Amniotic epithelial cell (primary cell): ENCODE measurements at regions not wholly inside any gene's neighbourhood (a gene's known extent, or its start where the extent isn't known, plus 50 kb on each side); places are given as distances from the start of the nearest gene placed in this dataset.
A peak's percentile ranks its signal among the peaks of the same experiment; 100 is the strongest.
"Not testable (repeated sequence)": the region's sequence is repeated elsewhere in the genome, so short reads cannot be mapped to it uniquely, and the experiment has no call there.

Source experiments
- DNase-seq: peaks from one replicate; pipeline ENCODE4 v3.0.0-alpha.2; 2010; ENCODE audit warnings: low read depth

GRCh38 chr18:59848002-59848401 lies 51.8 kb upstream of the PMAIP1 start:
- no peak for DNase-seq

- not testable (repeated sequence) for DNase-seq
Observed at GRCh38 chr18:59847491-59847846, 52.3 kb upstream of the PMAIP1 start.

GRCh38 chr18:59846814-59847490 lies 52.8 kb upstream of the PMAIP1 start:
- peak; percentile 52 for DNase-seq

- DNase-seq: no peak
Observed at GRCh38 chr18:59842947-59843346, 56.8 kb upstream of the PMAIP1 start.

DNA sequence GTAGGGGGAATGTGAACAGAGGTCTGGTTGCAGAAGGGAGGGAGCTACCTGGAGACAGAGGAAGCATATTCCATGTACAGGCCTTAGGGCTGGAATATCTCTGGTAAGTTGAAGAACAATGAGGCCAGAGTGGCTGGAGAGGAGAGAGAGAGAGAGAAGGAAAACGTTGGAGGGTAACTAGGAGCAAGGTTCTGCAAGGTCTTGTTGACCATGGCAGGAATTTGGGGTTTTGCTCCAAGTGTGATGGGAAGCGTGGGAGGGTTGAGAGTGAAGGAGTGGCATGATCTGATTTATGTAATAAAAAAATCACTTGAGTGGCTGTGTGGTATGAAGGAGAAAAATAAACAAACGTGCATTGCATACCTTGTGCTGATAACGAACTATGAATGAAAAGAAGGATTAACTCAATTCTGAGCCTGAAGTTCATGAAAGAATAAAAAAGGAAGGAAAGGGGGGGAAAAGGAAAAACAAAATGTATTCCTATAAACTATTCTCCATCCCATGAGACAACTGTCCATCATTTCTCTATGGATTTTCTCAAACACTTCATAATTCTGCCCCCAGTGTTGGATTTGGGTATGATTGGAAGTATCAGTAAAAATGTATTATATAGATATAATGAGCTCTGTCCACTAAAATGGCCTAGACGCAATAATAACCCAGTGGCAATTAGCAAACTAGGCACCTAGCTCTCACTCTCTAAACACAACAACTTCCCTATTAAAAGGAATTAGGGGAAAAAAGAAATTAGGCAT lies 59.7 kb upstream of the PMAIP1 start:
- peak; percentile 35 for DNase-seq

GRCh38 chr18:59839246-59839645 lies 60.5 kb upstream of the PMAIP1 start:
- no peak for DNase-seq

- DNase-seq: peak; percentile 54
Observed at GRCh38 chr18:59837586-59837985, 62.2 kb upstream of the PMAIP1 start.

GRCh38 chr18:59835605-59836379 lies 64.0 kb upstream of the PMAIP1 start:
- peak; percentile 46 for DNase-seq

- DNase-seq: no peak
Observed at GRCh38 chr18:59834267-59834666, 65.5 kb upstream of the PMAIP1 start.

DNA sequence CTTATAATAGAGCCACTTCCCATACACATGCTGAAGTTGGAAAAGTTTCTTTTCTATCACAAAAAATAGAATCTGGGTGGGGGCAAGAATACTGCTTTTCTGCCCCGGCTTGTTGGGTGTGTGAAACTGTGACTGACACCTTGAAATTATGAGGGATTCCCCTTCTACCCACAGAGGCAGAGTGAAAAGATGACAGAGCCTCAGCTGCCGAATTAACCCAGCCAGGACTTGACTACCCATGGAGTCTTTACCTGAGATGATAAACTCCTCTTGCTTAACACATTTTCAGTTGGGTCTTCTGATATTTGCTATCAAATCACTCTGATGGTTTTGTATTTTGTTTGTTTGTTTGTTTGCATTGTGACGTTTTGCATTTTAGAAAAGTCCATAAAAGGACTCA lies 66.0 kb upstream of the PMAIP1 start:
- no peak for DNase-seq

DNA sequence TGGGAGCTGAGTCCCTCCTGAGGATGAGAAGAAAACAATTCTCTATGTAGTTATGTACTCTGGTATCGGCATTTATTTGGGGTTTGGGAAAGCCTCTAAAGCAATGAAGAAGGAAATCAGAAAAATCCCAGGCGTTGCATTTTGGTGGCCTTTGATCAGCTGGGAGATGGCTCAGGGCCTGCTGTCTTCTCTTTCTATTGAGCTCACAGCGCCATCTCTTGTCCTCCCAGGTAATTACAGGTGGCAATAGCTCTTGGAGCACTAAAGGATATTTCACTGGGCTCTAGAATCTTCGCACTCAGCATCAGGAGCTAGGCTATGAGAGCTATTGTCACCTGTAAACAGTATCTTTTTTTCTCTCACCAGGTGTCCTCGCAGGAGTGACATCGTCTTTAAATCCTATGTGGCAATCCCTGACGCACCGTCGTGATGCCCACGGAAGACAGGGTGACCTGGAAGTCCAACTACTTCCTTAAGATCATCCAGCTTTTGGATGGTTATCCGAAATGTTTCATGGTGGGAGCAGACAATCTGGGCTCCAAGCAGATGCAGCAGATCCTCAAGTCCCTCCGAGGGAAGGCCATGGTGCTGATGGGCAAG lies 76.1 kb upstream of the PMAIP1 start:
- DNase-seq: peak; percentile 65

- DNase-seq: no peak
Observed at GRCh38 chr18:59822612-59823550, 76.9 kb upstream of the PMAIP1 start.

- peak; percentile 43 for DNase-seq
Observed at GRCh38 chr18:59821983-59822382, 77.8 kb upstream of the PMAIP1 start.

DNA sequence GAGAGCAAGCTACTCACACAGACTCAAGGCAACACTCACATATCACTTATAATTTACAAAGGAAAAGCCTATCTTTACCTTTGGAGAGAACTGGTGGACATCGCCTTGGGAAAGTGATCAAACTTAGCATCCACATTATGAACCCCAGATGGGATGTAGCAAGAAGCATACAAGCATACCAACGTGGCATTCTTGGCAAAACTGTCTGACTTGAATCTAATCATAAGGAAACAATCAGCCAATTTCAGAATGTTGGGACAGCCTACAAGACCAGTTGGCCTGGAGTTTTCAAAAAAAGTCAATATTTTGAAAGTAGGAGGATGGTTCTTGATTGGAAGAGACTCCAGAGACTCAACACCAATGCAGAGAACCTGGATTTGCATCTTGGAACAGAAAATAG lies 79.1 kb upstream of the PMAIP1 start:
- DNase-seq: no peak

DNA sequence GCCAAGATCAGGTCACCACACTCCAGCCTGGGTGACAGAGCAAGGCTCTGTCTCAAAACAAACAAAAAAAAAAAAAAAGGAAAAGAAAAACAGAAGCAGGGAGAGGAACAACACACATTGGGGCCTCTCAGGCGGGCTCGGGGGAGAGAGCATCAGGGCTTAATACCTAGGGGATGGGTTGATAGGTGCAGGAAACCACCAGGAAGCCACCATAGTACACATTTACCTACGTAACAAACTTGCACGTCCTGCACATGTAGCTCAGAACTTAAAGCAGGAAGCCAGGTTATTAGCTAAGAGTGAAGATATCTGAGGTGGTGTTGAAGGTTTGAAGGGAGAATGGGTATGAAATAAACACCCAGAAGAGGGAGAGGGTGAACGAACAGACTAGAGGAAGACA lies 81.0 kb upstream of the PMAIP1 start:
- DNase-seq: no peak

DNA sequence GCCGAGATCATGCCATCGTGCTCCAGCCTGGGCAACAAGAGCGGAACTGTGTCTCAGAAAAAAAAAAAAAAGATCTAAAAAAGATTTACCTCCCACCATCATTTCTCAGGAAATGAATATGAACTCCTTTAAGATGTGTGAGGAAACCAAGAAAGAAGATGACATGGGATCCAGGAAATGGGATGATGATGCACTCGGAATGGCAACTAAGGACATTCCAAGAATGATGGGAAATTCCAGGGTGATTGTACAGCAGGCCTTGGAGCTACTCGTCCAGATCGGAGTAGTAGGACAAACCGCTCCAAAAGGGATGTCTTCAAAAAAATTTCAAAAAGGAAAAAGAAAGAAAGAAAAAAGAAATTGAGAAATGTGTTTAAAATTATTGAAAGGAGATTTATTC lies 84.9 kb upstream of the PMAIP1 start:
- peak; percentile 77 for DNase-seq

- DNase-seq: no peak
Observed at GRCh38 chr18:59813942-59814341, 85.9 kb upstream of the PMAIP1 start.

DNA sequence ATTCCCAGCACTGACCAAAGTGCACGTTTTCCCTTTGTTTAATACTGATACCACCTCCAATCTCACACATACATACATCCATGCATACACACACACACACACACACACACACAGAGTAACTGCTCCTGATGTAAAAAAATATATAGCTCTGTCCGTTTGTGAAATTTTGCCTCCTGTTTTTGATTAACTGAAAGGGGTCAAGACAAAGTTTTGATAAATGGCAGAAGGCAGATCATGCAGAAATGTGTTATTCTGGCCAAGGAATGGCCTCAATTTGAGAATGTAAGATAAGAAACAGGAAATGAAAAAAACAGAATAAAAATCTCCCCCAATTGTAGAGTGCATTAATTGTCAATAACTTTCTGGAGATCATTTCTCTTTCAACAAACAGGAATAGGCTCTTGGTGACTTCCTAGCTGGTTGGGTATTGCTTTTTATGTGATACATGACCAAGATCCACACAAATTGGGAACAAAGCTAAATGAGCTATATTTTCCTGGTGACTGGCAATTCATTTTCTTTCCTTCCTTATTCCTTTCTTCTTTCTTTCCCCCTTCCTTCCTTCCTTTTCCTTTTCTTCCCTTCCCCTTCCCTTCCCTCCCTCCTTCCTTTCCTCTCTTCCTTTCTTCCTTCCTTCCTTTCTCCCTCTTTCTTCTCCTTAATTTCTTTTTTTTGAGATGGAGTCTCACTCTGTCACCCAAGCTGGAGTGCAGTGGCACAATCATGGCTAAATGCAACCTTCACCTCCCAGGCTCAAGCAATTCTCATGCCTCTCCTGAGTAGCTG lies 88.9 kb upstream of the PMAIP1 start:
- DNase-seq: no peak

DNA sequence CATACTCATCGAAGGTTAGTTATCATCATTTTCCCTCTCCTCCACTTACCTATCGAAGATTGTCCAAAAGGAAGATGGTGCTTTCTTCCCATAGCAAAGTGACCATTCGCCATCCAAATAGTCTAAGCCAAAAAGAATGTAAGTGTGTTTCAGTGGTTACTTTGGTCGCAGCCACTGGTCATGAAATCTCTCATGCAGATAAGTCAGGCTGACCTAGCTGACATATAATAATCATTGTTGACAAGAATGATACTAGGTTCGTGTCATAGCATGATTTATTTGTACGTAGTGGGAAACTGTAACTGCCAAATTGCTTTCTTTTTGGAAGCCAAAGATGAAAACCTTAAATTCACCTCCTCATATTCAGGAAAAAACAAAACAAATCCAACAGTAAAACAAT lies 89.6 kb upstream of the PMAIP1 start:
- no peak for DNase-seq

GRCh38 chr18:59802031-59802430 lies 97.8 kb upstream of the PMAIP1 start:
- no peak for DNase-seq

DNA sequence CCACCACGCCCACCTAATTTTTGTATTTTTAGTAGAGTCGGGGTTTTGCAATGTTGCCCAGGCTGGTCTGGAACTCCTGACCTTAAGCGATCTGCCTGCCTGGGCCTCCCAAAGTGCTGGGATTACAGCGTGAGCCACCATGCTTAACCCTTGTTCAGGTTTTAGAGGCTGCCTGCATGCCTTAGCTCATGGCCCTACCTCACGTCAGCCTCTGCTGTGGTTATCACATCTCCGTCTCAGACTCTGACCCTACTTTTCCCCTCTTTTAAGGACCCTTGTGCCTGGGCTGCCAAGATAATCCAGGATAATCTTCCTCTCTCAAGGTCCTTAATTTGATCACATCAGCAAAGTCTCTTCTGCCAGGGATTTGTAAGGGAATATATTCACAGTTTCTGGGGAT lies 98.2 kb upstream of the PMAIP1 start:
- no peak for DNase-seq
